H1 (cell line): ENCODE measurements at regions not wholly inside any gene's neighbourhood (a gene's known extent, or its start where the extent isn't known, plus 50 kb on each side); places are given as distances from the start of the nearest gene placed in this dataset.

Source experiments
- CTCF ChIA-PET: fragments of 300-600 bp; sonication (Branson Sonifier 250); formaldehyde crosslinking; loops from one replicate; lab custom pipeline; 2021; ENCODE audit not compliant: partially characterized antibody; lab: Charles Lee
- POLR2A ChIA-PET: fragments of 300-600 bp; sonication (Branson Sonifier 250); formaldehyde crosslinking; loops from one replicate; lab custom pipeline; 2021; ENCODE audit warnings: inconsistent platforms; ENCODE audit not compliant: partially characterized antibody; lab: Charles Lee
- DNase-seq, 2 experiments: peaks; one replicate each; pipeline versions ENCODE4 v3.0.0 to v3.0.0-alpha.2; 2010 to 2022; ENCODE audit warnings: low spot score in 2 of 2, low read depth in 1 of 2, mixed read lengths in 1 of 2
- FAIRE-seq: peaks from 2 replicates; lab custom pipeline; 2011; peaks lifted over from hg19 to GRCh38; lab: Jason Lieb, UNC
- H2AFZ ChIP-seq: 2 replicates; pipeline ENCODE4 v1.8.1; 2012; ENCODE audit warnings: low read length, inconsistent platforms
- H2AK5ac ChIP-seq: 2 replicates; pipeline ENCODE4 v1.6.1; 2013; ENCODE audit warnings: low read depth, low read length
- H2BK120ac ChIP-seq: replicated peaks from 2 replicates; pipeline ENCODE3; 2013; ENCODE audit warnings: low read depth, low read length, inconsistent platforms
- H2BK12ac ChIP-seq: 2 replicates; pipeline ENCODE4 v1.6.1; 2013; ENCODE audit warnings: low read depth, low read length
- H2BK15ac ChIP-seq: 2 replicates; pipeline ENCODE4 v1.6.1; 2013; ENCODE audit warnings: low read length
- H2BK20ac ChIP-seq: 2 replicates; pipeline ENCODE4 v1.6.1; 2013; ENCODE audit warnings: low read length
- H2BK5ac ChIP-seq: 2 replicates; pipeline ENCODE4 v1.6.1; 2013; ENCODE audit warnings: low read depth, low read length
- H3K14ac ChIP-seq: 2 replicates; pipeline ENCODE4 v1.6.1; 2013; ENCODE audit warnings: inconsistent platforms; ENCODE audit not compliant: insufficient read length
- H3K18ac ChIP-seq: 2 replicates; pipeline ENCODE4 v1.6.1; 2013; ENCODE audit warnings: low read length; ENCODE audit errors: extremely low read depth
- H3K23ac ChIP-seq: 2 replicates; pipeline ENCODE4 v1.6.1; 2013; ENCODE audit warnings: inconsistent platforms; ENCODE audit not compliant: insufficient read length
- H3K23me2 ChIP-seq: 2 replicates; pipeline ENCODE4 v1.6.1; 2013; ENCODE audit warnings: low read depth, low read length
- H3K27ac ChIP-seq: 2 replicates; pipeline ENCODE4 v1.6.1; 2011; ENCODE audit warnings: low read depth, low read length, inconsistent platforms
- H3K27me3 ChIP-seq, 4 experiments: replicated peaks in 1 of 4; 1 replicate in 1 of 4; 2 replicates in 3 of 4; pipeline versions ENCODE4 v1.6.1 to v1.8.1; 2011 to 2013; ENCODE audit warnings: low read length in 3 of 4, mild to moderate bottlenecking in 3 of 4, inconsistent platforms in 2 of 4, mixed read lengths in 2 of 4, moderate library complexity in 1 of 4; ENCODE audit not compliant: control insufficient read depth in 3 of 4, insufficient read depth in 3 of 4; ENCODE audit errors: extremely low read depth in 1 of 4
- H3K36me3 ChIP-seq, 4 experiments: 2 replicates each; pipeline versions ENCODE4 v1.6.1 to v1.8.1; 2011 to 2013; ENCODE audit warnings: mild to moderate bottlenecking in 4 of 4, low read length in 3 of 4, moderate library complexity in 2 of 4, control low read depth in 1 of 4, inconsistent platforms in 1 of 4; ENCODE audit not compliant: insufficient read depth in 4 of 4, control insufficient read depth in 2 of 4
- H3K4ac ChIP-seq: replicated peaks from 2 replicates; pipeline ENCODE3; 2013; ENCODE audit warnings: low read length, low read depth, mixed read lengths, inconsistent platforms; ENCODE audit not compliant: insufficient read length
- H3K4me1 ChIP-seq, 4 experiments: replicated peaks in 1 of 4; 1 replicate in 1 of 4; 2 replicates in 3 of 4; pipeline versions ENCODE4 v1.6.1 to v1.8.1; 2011 to 2013; ENCODE audit warnings: low read length in 3 of 4, inconsistent platforms in 2 of 4, mixed read lengths in 1 of 4; ENCODE audit not compliant: insufficient read depth in 4 of 4, control insufficient read depth in 3 of 4
- H3K4me2 ChIP-seq, 2 experiments: 2 replicates each; pipeline versions ENCODE4 v1.6.1 to v1.8.1; 2011 to 2013; ENCODE audit warnings: low read depth in 2 of 2, low read length in 2 of 2, control low read depth in 1 of 2, inconsistent platforms in 1 of 2, mild to moderate bottlenecking in 1 of 2; ENCODE audit not compliant: insufficient read depth in 1 of 2
- H3K4me3 ChIP-seq, 4 experiments: fragments of 200-600, 300-600 bp in 1 of 4; sonication (generic), shearing (Covaris generic), sonication (Bioruptor Twin) in 1 of 4; 2 replicates each; pipeline versions ENCODE4 v1.5.1 to v1.8.1; 2011 to 2016; ENCODE audit warnings: low read length in 4 of 4, low read depth in 3 of 4, control low read depth in 2 of 4, inconsistent platforms in 2 of 4, mild to moderate bottlenecking in 2 of 4, mixed read lengths in 1 of 4, moderate library complexity in 1 of 4; ENCODE audit not compliant: insufficient read depth in 2 of 4; ENCODE audit errors: extremely low read depth in 1 of 4
- H3K56ac ChIP-seq: replicated peaks from 2 replicates; pipeline ENCODE3; 2013; ENCODE audit warnings: low read depth, mild to moderate bottlenecking, mixed read lengths, low read length, inconsistent platforms; ENCODE audit not compliant: insufficient read length
- H3K79me1 ChIP-seq: 2 replicates; pipeline ENCODE4 v1.6.1; 2013; ENCODE audit warnings: low read depth, low read length, control low read depth
- H3K79me2 ChIP-seq, 2 experiments: 2 replicates each; pipeline versions ENCODE4 v1.6.1 to v1.8.1; 2012 to 2013; ENCODE audit warnings: low read length in 2 of 2, mild to moderate bottlenecking in 2 of 2, inconsistent platforms in 1 of 2; ENCODE audit not compliant: insufficient read depth in 2 of 2, control insufficient read depth in 1 of 2
- H3K9ac ChIP-seq, 4 experiments: replicated peaks in 1 of 4; 1 replicate in 1 of 4; 2 replicates in 3 of 4; pipeline versions ENCODE4 v1.6.1 to v1.8.1; 2011 to 2013; ENCODE audit warnings: low read depth in 3 of 4, low read length in 3 of 4, control low read depth in 2 of 4, mild to moderate bottlenecking in 2 of 4, moderate library complexity in 2 of 4, inconsistent platforms in 1 of 4; ENCODE audit errors: extremely low read depth in 1 of 4
- H3K9me3 ChIP-seq, 2 experiments: 2 replicates each; pipeline versions ENCODE4 v1.6.1 to v1.8.1; 2012 to 2013; ENCODE audit warnings: mild to moderate bottlenecking in 2 of 2, moderate library complexity in 2 of 2, control low read depth in 1 of 2, inconsistent platforms in 1 of 2, low read depth in 1 of 2, low read length in 1 of 2, mixed read lengths in 1 of 2; ENCODE audit not compliant: insufficient read depth in 2 of 2
- H4K20me1 ChIP-seq, 2 experiments: replicated peaks in 1 of 2; 2 replicates each; pipeline versions ENCODE3 to v1.8.1; 2011 to 2013; ENCODE audit warnings: inconsistent platforms in 2 of 2, low read length in 2 of 2, mild to moderate bottlenecking in 1 of 2; ENCODE audit not compliant: insufficient read depth in 2 of 2, control insufficient read depth in 1 of 2
- H4K5ac ChIP-seq: 2 replicates; pipeline ENCODE4 v1.6.1; 2013; ENCODE audit warnings: low read length, low read depth, mixed read lengths, inconsistent platforms; ENCODE audit not compliant: insufficient read length
- H4K8ac ChIP-seq: 2 replicates; pipeline ENCODE4 v1.8.0; 2013; ENCODE audit warnings: mild to moderate bottlenecking, moderate library complexity, low read length, inconsistent platforms; ENCODE audit not compliant: insufficient read depth; ENCODE audit errors: extremely low read depth
- H4K91ac ChIP-seq: replicated peaks from 2 replicates; pipeline ENCODE3; 2013; ENCODE audit warnings: low read length, mixed read lengths, inconsistent platforms; ENCODE audit not compliant: insufficient read length
- BACH1 ChIP-seq: IDR thresholded peaks from 2 replicates; pipeline ENCODE4 v1.6.1; 2012; ENCODE audit warnings: low read length, improper control_type of control experiment
- CBX5 ChIP-seq: fragments of 300-800, 300-1000 bp; sonication (generic); IDR thresholded peaks from 2 replicates; pipeline ENCODE4 v1.7.1; 2016; ENCODE audit warnings: antibody characterized with exemption, low read length, low read depth
- CHD2 ChIP-seq: IDR thresholded peaks from 2 replicates; pipeline ENCODE4 v1.6.1; 2012; ENCODE audit warnings: low read length, improper control_type of control experiment
- CTBP2 ChIP-seq: IDR thresholded peaks from 2 replicates; pipeline ENCODE4 v1.7.0; 2011; ENCODE audit warnings: borderline replicate concordance, mild to moderate bottlenecking, moderate library complexity, mixed read lengths, low read length; ENCODE audit not compliant: insufficient read depth, insufficient read length
- EP300 ChIP-seq, 2 experiments: IDR thresholded peaks; 1 replicate in 1 of 2; 2 replicates in 1 of 2; pipeline ENCODE4 v1.6.1; 2011 to 2012; ENCODE audit warnings: low read depth in 2 of 2, low read length in 2 of 2, mild to moderate bottlenecking in 2 of 2, borderline replicate concordance in 1 of 2, inconsistent platforms in 1 of 2, moderate library complexity in 1 of 2
- NRF1 ChIP-seq: IDR thresholded peaks from 2 replicates; pipeline ENCODE4 v1.6.1; 2011; ENCODE audit warnings: mild to moderate bottlenecking, low read depth, low read length, improper control_type of control experiment
- POLR2AphosphoS5 ChIP-seq: IDR thresholded peaks from 2 replicates; pipeline ENCODE4 v1.6.1; 2011; ENCODE audit warnings: low read depth, low read length
- RNF2 ChIP-seq: fragments of 200-900, 300-1000 bp; sonication (generic); IDR thresholded peaks from 2 replicates; pipeline ENCODE4 v1.7.1; 2016; ENCODE audit warnings: borderline replicate concordance, low read depth, mild to moderate bottlenecking, antibody characterized with exemption, low read length; ENCODE audit not compliant: poor library complexity, severe bottlenecking; ENCODE audit errors: missing control alignments
- RXRA ChIP-seq: IDR thresholded peaks from 2 replicates; pipeline ENCODE4 v1.6.1; 2011; ENCODE audit warnings: low read depth, mild to moderate bottlenecking, low read length, moderate library complexity; ENCODE audit not compliant: insufficient read depth
- TAF7 ChIP-seq: optimal IDR thresholded peaks from 2 replicates; pipeline ENCODE3; 2011; ENCODE audit warnings: low read depth, mild to moderate bottlenecking, inconsistent platforms, low read length, moderate library complexity, borderline replicate concordance
- YY1 ChIP-seq: IDR thresholded peaks from 2 replicates; pipeline ENCODE4 v1.6.1; 2011; ENCODE audit warnings: low read depth, mild to moderate bottlenecking, low read length
- ZNF274 ChIP-seq: IDR thresholded peaks from 2 replicates; pipeline ENCODE4 v1.7.0; 2012; ENCODE audit warnings: low read length, borderline replicate concordance; ENCODE audit errors: extremely low read depth
- WGBS, 2 experiments: shearing (Covaris generic) in 1 of 2; methylation state at CpG; one replicate each; pipeline versions ENCODE4 v1.1.6 to v1.1.7; 2013 to 2015; ENCODE audit warnings: low lambda C conversion rate in 2 of 2, mixed read lengths in 2 of 2, inconsistent platforms in 1 of 2, low coverage in 1 of 2, missing lambda C conversion rate in 1 of 2; ENCODE audit not compliant: insufficient replicate concordance in 2 of 2, insufficient coverage in 1 of 2, insufficient read length in 1 of 2; ENCODE audit errors: extremely low coverage in 1 of 2, missing lambda C conversion rate in 1 of 2; 5-methylcytosine and 5-hydroxymethylcytosine counted together

DNA sequence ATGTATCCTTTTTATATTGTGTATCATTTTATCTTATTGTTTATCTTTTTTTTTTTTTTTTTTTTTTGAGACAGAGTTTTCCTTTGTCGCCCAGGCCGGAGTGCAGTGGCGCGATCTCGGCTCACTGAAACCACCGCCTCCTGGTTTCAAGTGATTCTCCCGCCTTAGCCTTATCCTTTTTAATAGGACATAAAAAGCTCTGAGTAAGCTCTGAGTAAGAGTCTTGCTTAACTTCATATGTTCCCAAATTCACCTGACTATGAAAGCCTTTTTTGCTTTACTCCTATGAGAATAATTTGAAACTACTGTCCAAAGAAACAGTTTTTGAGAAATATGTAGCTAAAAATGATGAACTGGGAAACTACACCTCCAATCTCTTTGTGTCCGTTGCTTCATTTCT lies 525.5 kb downstream of the IRS1 start:
- Histone ChIP-seq H4K91ac (no peak overlapping the region), H3K4me1 (no peaks in the 10 kb centered on the region), H3K23me2 (no peaks in the 10 kb centered on the region; the same call in 1 of the 2 replicates), H3K14ac (no peak overlapping the region), H3K56ac (no peak overlapping the region), H3K4ac (no peak overlapping the region), H3K4me3 (no peak overlapping the region), H3K79me1 (no peaks in the 10 kb centered on the region), H2BK120ac (no peak overlapping the region), H4K20me1 (no peaks in the 10 kb centered on the region), H3K9me3 (no peaks in the 10 kb centered on the region), H3K27ac (no peak overlapping the region), H3K36me3 (no peaks in the 10 kb centered on the region), H3K18ac (no peak overlapping the region), H3K9ac (no peak overlapping the region), H3K79me2 (no peaks in the 10 kb centered on the region), H2BK5ac (no peak overlapping the region), H2BK20ac (no peak overlapping the region), H2BK15ac (no peak overlapping the region), H4K5ac (no peak overlapping the region), H3K4me2 (no peak overlapping the region), H2AK5ac (no peak overlapping the region), H3K23ac (no peak overlapping the region), H2BK12ac (no peak overlapping the region), H4K8ac (no peak overlapping the region), H3K27me3 (no peaks in the 10 kb centered on the region), H2AFZ (no peak overlapping the region)
- ChIA-PET POLR2A (no interaction called here), CTCF (interaction anchor here (0.6 to 1.3 kb wide), 2 partner anchors 15 to 543 kb away, joined by 3 to 4 read pairs; no protein-coding TSS in a partner anchor)
- TF ChIP-seq CHD2 (no peak), CTBP2 (no peak), EP300 (IDR thresholded peaks at IDR 0.05; ENCODE audit: borderline replicate concordance in 1 of 2, low read depth in 2 of 2, low read length in 2 of 2) (no peak), RXRA (no peak), YY1 (no peak), POLR2AphosphoS5 (no peak), RNF2 (no peak), TAF7 (no peak), ZNF274 (no peak), CBX5 (no peak), NRF1 (no peak), BACH1 (no peak)
- FAIRE-seq (no peak), DNase-seq (no peak)
- WGBS, 2 experiments, result 93% methylated on average over 8 of the region's 8 CpGs; no CpG with 5 or more reads in 1 of the 2 experiments
